Activated B cell treated with CpG ODN at 0.5 μM for 24 hours (primary cell): ENCODE measurements at regions not wholly inside any gene's neighbourhood (a gene's known extent, or its start where the extent isn't known, plus 50 kb on each side); places are given as distances from the start of the nearest gene placed in this dataset.

Experiments
- ATAC-seq: fragments of 200-7000 bp; cut with Tn5 transposase; one replicate; pipeline ENCODE4 v1.10.0; 2021; ENCODE audit warnings: low read depth, mild to moderate bottlenecking, moderate library complexity
- CTCF ChIA-PET: fragments of 350-600 bp; sonication (Branson Sonifier 250); formaldehyde crosslinking; loops from one replicate; lab custom pipeline; 2021; ENCODE audit warnings: antibody characterized with exemption; lab: Charles Lee
- POLR2A ChIA-PET: fragments of 350-600 bp; sonication (Branson Sonifier 250); formaldehyde crosslinking; loops from one replicate; lab custom pipeline; 2021; ENCODE audit warnings: antibody characterized with exemption; lab: Charles Lee
- DNase-seq: peaks from one replicate; pipeline ENCODE4 v3.0.0; 2022
- H3K27ac Mint-ChIP-seq: one replicate; pipeline ENCODE4 v1.8.0; 2020; ENCODE audit warnings: mixed read lengths
- H3K27me3 Mint-ChIP-seq: one replicate; pipeline ENCODE4 v1.8.0; 2021; ENCODE audit warnings: mixed read lengths
- H3K36me3 Mint-ChIP-seq: one replicate; pipeline ENCODE4 v1.8.0; 2021; ENCODE audit warnings: low read depth, mixed read lengths
- H3K4me1 Mint-ChIP-seq: one replicate; pipeline ENCODE4 v1.8.0; 2021; ENCODE audit warnings: mixed read lengths
- H3K4me3 Mint-ChIP-seq: one replicate; pipeline ENCODE4 v1.8.0; 2020; ENCODE audit warnings: mild to moderate bottlenecking, mixed read lengths
- H3K9me3 Mint-ChIP-seq: one replicate; pipeline ENCODE4 v1.8.0; 2020; ENCODE audit warnings: mixed read lengths
- intact Hi-C: fragments of 100-400 bp; cut with micrococcal nuclease; formaldehyde crosslinking; loops from one replicate; pipeline ENCODE4 v1.15.1; 2024
- TF ChIP-seq, protein P1 (sequence below): fragments of 200-600 bp; IDR thresholded peaks from one replicate; pipeline ENCODE4 v1.8.0; 2022; ENCODE audit warnings: antibody characterized with exemption, mild to moderate bottlenecking

DNA sequence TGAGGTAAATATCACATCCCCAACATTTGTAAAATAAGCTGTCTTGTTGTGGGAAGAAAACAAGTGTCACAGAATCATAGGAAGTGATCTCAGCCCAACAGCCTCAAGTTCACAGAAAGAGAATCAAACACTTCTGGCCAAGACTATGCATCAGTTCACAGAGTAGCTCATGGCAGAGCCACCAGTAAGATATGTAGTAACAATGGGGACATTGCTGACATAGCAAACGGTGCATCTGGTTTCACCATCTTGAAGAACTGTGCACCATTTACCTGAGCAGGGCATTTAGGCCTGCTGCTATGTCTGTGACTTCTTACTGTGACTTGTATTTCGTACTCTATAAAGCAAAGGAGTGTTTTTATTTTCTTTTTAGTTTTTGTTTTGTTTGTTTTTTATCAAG, 585.3 kb upstream of the FAT3 start:
- intact Hi-C loops = no loop called here
- TF ChIP-seq, protein P1, sequence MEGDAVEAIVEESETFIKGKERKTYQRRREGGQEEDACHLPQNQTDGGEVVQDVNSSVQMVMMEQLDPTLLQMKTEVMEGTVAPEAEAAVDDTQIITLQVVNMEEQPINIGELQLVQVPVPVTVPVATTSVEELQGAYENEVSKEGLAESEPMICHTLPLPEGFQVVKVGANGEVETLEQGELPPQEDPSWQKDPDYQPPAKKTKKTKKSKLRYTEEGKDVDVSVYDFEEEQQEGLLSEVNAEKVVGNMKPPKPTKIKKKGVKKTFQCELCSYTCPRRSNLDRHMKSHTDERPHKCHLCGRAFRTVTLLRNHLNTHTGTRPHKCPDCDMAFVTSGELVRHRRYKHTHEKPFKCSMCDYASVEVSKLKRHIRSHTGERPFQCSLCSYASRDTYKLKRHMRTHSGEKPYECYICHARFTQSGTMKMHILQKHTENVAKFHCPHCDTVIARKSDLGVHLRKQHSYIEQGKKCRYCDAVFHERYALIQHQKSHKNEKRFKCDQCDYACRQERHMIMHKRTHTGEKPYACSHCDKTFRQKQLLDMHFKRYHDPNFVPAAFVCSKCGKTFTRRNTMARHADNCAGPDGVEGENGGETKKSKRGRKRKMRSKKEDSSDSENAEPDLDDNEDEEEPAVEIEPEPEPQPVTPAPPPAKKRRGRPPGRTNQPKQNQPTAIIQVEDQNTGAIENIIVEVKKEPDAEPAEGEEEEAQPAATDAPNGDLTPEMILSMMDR = no peak
- peaks cover 3% of the 10 kb centered on the region for H3K9me3 Mint-ChIP-seq
- no peak overlapping the region for H3K27ac Mint-ChIP-seq
- ChIA-PET POLR2A (no interaction called here), CTCF (no interaction called here)
- H3K36me3 Mint-ChIP-seq = no peaks in the 10 kb centered on the region
- H3K27me3 Mint-ChIP-seq = no peaks in the 10 kb centered on the region
- ATAC-seq (no peak), DNase-seq (no peak)
- no peaks in the 10 kb centered on the region for H3K4me1 Mint-ChIP-seq
- H3K4me3 Mint-ChIP-seq = no peak overlapping the region

DNA sequence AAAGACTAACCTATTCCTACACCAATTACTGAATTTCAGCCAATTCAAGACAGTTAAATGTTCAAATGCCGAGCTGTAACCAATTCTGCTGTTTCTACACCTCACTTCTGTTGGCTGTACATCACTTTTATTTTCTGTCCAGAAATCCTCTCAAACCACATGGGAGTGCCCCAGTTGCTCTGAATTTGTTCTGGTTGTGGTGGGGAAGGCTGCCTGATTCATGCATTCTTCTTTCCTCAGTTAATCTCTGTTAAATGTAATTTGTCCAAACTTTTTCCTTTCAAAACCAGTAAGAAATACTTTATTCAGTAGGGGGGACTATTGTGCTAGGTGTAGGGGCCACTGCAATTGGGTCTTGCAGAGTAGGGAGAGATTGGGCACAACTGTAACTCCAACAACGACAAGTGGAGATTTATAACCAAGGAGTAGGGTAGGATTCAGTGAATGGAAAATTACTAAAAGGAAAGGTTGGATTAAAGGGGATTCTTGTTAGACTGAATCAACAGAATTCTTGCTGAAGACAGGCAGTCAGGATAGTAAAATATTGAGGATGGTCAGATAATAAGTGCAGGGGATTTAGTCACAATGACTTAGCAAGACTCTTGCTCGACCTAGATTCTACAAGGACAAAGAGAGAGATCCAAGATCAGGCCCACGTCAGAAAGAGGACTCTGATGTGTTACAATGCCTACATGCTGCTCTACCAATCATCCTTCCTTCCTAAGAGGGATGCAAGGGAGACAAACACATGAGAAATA, 593.5 kb upstream of the FAT3 start:
- DNase-seq = no peak
- ATAC-seq = no peak
- TF ChIP-seq, protein P1 = no peak
- CTCF ChIA-PET = no interaction called here
- Mint-ChIP-seq H3K36me3 (no peaks in the 10 kb centered on the region), H3K27ac (no peak overlapping the region), H3K9me3 (peaks cover under 1% of the 10 kb centered on the region), H3K27me3 (no peaks in the 10 kb centered on the region), H3K4me1 (no peaks in the 10 kb centered on the region), H3K4me3 (no peak overlapping the region)
- POLR2A ChIA-PET = no interaction called here
- intact Hi-C loops = no loop called here

DNA sequence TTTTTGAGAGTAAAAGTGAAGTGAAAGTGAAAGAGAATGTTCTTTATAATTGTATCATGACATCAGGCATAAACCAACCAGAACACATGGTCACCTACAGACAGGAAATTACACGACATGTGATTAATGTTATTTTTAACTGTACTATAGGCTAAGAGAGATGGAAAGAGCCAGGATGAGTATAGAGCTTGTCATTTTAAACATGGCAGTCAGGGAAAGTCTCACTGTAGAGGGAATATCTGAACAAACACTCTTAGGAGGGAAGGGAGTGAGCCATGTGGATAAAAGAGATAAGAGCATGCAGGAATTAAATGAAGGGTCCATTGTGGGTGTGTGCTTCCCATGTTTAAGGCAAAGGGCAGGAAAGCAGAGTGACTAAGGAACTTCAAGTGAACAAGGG, 599.1 kb upstream of the FAT3 start:
- TF ChIP-seq, protein P1 = no peak
- Mint-ChIP-seq H3K9me3 (peaks cover 8% of the 10 kb centered on the region), H3K27ac (no peak overlapping the region), H3K4me1 (no peaks in the 10 kb centered on the region), H3K36me3 (no peaks in the 10 kb centered on the region), H3K27me3 (no peaks in the 10 kb centered on the region), H3K4me3 (no peak overlapping the region)
- intact Hi-C loops = no loop called here
- DNase-seq (no peak), ATAC-seq (no peak)
- POLR2A ChIA-PET = no interaction called here
- CTCF ChIA-PET = no interaction called here

DNA sequence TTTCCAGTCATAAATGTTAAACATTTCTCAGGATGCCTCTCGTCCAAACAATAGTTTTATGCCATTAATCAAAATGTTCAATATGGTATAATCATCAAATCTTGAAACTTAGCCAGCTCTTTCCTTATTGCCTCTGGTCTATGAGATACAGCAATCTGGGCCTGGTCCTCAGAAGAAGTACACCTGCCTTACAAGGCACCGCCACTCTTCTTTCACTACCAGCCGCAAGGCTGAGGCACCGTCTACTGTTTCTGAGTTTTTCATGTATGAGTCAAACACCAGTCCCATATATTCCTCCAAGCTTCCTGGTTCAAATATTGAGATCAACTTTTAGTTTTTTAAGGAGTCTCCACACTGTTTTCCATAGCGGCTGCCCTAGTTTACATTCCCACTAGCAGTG, 600.6 kb upstream of the FAT3 start:
- ChIA-PET POLR2A (no interaction called here), CTCF (no interaction called here)
- ATAC-seq = no peak
- H3K27ac Mint-ChIP-seq = no peak overlapping the region
- H3K9me3 Mint-ChIP-seq = peaks cover 10% of the 10 kb centered on the region
- intact Hi-C loops = no loop called here
- no peaks in the 10 kb centered on the region for H3K4me1 Mint-ChIP-seq
- DNase-seq = no peak
- H3K27me3 Mint-ChIP-seq = no peaks in the 10 kb centered on the region
- no peaks in the 10 kb centered on the region for H3K36me3 Mint-ChIP-seq
- no peak overlapping the region for H3K4me3 Mint-ChIP-seq
- TF ChIP-seq, protein P1 = no peak

DNA sequence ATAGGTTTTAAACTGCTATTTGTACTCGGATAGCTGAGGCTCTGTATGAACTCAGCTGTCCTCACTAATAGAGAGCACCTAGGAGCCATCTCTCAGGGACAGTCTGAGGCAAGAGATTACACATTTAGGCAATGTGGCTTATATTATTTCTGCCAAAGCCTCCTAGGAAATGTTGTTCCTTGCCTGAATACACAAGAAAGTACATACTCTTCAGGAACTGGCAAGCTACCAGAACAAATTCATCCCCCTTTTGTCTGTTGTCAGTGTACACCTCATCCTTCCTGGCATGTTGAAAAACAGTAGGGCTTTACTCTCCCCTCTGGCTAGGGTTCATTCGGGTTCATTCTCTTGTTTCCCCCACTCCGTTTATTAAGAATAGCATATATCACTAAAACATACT, 615.9 kb upstream of the FAT3 start:
- TF ChIP-seq, protein P1 = no peak
- POLR2A ChIA-PET = no interaction called here
- H3K4me3 Mint-ChIP-seq = no peak overlapping the region

More for the DNA sequence above, 615.9 kb upstream of the FAT3 start:
- H3K27ac Mint-ChIP-seq = no peak overlapping the region
- H3K27me3 Mint-ChIP-seq = no peaks in the 10 kb centered on the region
- no peak for ATAC-seq
- H3K4me1 Mint-ChIP-seq = no peaks in the 10 kb centered on the region
- no peaks in the 10 kb centered on the region for H3K36me3 Mint-ChIP-seq
- intact Hi-C loops = no loop called here
- peaks cover 5% of the 10 kb centered on the region for H3K9me3 Mint-ChIP-seq
- CTCF ChIA-PET = no interaction called here
- no peak for DNase-seq
